GM12878 (cell line): ENCODE measurements at regions not wholly inside any gene's neighbourhood (a gene's known extent, or its start where the extent isn't known, plus 50 kb on each side); places are given as distances from the start of the nearest gene placed in this dataset.

Source experiments
- ATAC-seq: fragments of 200-7000 bp; cut with Tn5 transposase; 3 replicates; pipeline ENCODE4 v1.9.1; 2020; ENCODE audit warnings: mild to moderate bottlenecking, moderate library complexity
- BruUV-seq: library from RNA; stranded (reverse); fragments of 400-500 nt; replicated peaks from 2 replicates; lab custom pipeline; 2021; lab: Mats Ljungman, UMichigan
- CTCF ChIA-PET: fragments of 300-600 bp; sonication (Branson Sonifier 250); formaldehyde crosslinking; extraction: SDS; loops from one replicate; lab custom pipeline; 2021; ENCODE audit warnings: inconsistent platforms; lab: Yijun Ruan, JAX
- POLR2A ChIA-PET: fragments of 350-600 bp; formaldehyde crosslinking; extraction: SDS; loops from one replicate; lab custom pipeline; 2021; ENCODE audit warnings: inconsistent platforms; lab: Charles Lee
- RAD21 ChIA-PET: fragments of 300-600 bp; sonication (Branson Sonifier 250); formaldehyde crosslinking; loops from one replicate; lab custom pipeline; 2023; ENCODE audit warnings: antibody characterized with exemption; ENCODE audit not compliant: unreplicated experiment; lab: Charles Lee
- SMC1A ChIA-PET: fragments of 300-600 bp; sonication (Branson Sonifier 250); formaldehyde crosslinking; loops from one replicate; lab custom pipeline; 2023; ENCODE audit not compliant: unreplicated experiment, uncharacterized antibody; lab: Charles Lee
- DNase-seq: peaks from one replicate; pipeline ENCODE4 v3.0.0-alpha.2; 2011; ENCODE audit warnings: low read depth, low spot score
- FAIRE-seq: peaks from 3 replicates; lab custom pipeline; 2011; peaks lifted over from hg19 to GRCh38; lab: Jason Lieb, UNC
- H2AFZ ChIP-seq: 2 replicates; pipeline ENCODE4 v1.6.0; 2011; ENCODE audit warnings: low read depth, low read length, control low read depth; ENCODE audit not compliant: control insufficient read depth
- H3K27ac ChIP-seq: 2 replicates; pipeline ENCODE4 v1.5.1; 2011; ENCODE audit warnings: control low read depth; ENCODE audit not compliant: control insufficient read depth, insufficient read depth
- H3K27me3 ChIP-seq, 2 experiments: replicated peaks in 1 of 2; 2 replicates each; pipeline versions ENCODE4 v1.6.0 to v1.6.1; 2011; ENCODE audit warnings: low read length in 1 of 2; ENCODE audit not compliant: control insufficient read depth in 2 of 2, insufficient read depth in 2 of 2
- H3K36me3 ChIP-seq, 2 experiments: 2 replicates each; pipeline ENCODE4 v1.5.1; 2011; ENCODE audit warnings: low read length in 1 of 2; ENCODE audit not compliant: control insufficient read depth in 2 of 2, insufficient read depth in 2 of 2
- H3K4me1 ChIP-seq: 2 replicates; pipeline ENCODE4 v1.6.1; 2011; ENCODE audit warnings: mild to moderate bottlenecking, low read length, moderate library complexity, mixed read lengths; ENCODE audit not compliant: control insufficient read depth, insufficient read depth
- H3K4me2 ChIP-seq: 2 replicates; pipeline ENCODE4 v1.6.0; 2011; ENCODE audit warnings: control low read depth; ENCODE audit not compliant: control insufficient read depth, insufficient read depth
- H3K4me3 ChIP-seq: fragments of 200-600 bp; sonication (generic); 2 replicates; pipeline ENCODE4 v1.5.1; 2016
- H3K79me2 ChIP-seq: 2 replicates; pipeline ENCODE4 v1.6.0; 2011; ENCODE audit warnings: low read length; ENCODE audit not compliant: control insufficient read depth, insufficient read depth
- H3K9ac ChIP-seq: 2 replicates; pipeline ENCODE4 v1.8.0; 2011; ENCODE audit warnings: low read length, control low read depth, mixed read lengths; ENCODE audit not compliant: control insufficient read depth, insufficient read depth
- H3K9me3 ChIP-seq: replicated peaks from 3 replicates; pipeline ENCODE4 v1.5.1; 2011; ENCODE audit warnings: mild to moderate bottlenecking, low read length; ENCODE audit not compliant: control insufficient read depth, insufficient read depth
- H4K20me1 ChIP-seq: 2 replicates; pipeline ENCODE4 v1.6.0; 2011; ENCODE audit not compliant: control insufficient read depth, insufficient read depth
- ASH2L ChIP-seq: fragments of 300-600, 200-600 bp; sonication (generic); IDR thresholded peaks from 2 replicates; pipeline ENCODE4 v1.6.1; 2017; ENCODE audit warnings: low read depth, mild to moderate bottlenecking, borderline replicate concordance
- ATF7 ChIP-seq: fragments of 450-650 bp; IDR thresholded peaks from 2 replicates; pipeline ENCODE4 v1.6.1; 2016; ENCODE audit warnings: low read depth, mild to moderate bottlenecking
- BMI1 ChIP-seq: fragments of 450-650 bp; IDR thresholded peaks from 2 replicates; pipeline ENCODE4 v1.6.1; 2016; ENCODE audit warnings: mild to moderate bottlenecking, moderate library complexity, borderline replicate concordance
- EGR1 ChIP-seq, 2 experiments: IDR thresholded peaks; 1 replicate in 1 of 2; 2 replicates in 1 of 2; pipeline ENCODE4 v1.6.1; 2011 to 2012; ENCODE audit warnings: low read depth in 2 of 2, low read length in 2 of 2, borderline replicate concordance in 1 of 2, mild to moderate bottlenecking in 1 of 2, moderate library complexity in 1 of 2
- KDM1A ChIP-seq: fragments of 200-600 bp; sonication (generic); IDR thresholded peaks from 2 replicates; pipeline ENCODE4 v1.6.1; 2016; ENCODE audit warnings: borderline replicate concordance
- KLF5 ChIP-seq: fragments of 450-650 bp; IDR thresholded peaks from 2 replicates; pipeline ENCODE4 v1.6.1; 2014; ENCODE audit warnings: mild to moderate bottlenecking; ENCODE audit not compliant: partially characterized antibody
- MTA2 ChIP-seq: fragments of 450-650 bp; IDR thresholded peaks from 2 replicates; pipeline ENCODE4 v1.6.1; 2016; ENCODE audit warnings: low read depth, mild to moderate bottlenecking, moderate library complexity
- PML ChIP-seq: IDR thresholded peaks from 2 replicates; pipeline ENCODE4 v1.6.1; 2012; ENCODE audit warnings: low read length, inconsistent platforms
- POLR2A ChIP-seq: IDR thresholded peaks from 2 replicates; pipeline ENCODE4 v1.6.1; 2011; ENCODE audit warnings: low read depth, mild to moderate bottlenecking, low read length
- RAD51 ChIP-seq: fragments of 450-650 bp; IDR thresholded peaks from 2 replicates; pipeline ENCODE4 v1.6.1; 2016; ENCODE audit warnings: moderate library complexity, mild to moderate bottlenecking, inconsistent platforms
- RB1 ChIP-seq: fragments of 450-650 bp; formaldehyde crosslinking; IDR thresholded peaks from 2 replicates; pipeline ENCODE4 v1.6.1; 2017; ENCODE audit warnings: mild to moderate bottlenecking, borderline replicate concordance
- SMARCA5 ChIP-seq: fragments of 450-650 bp; IDR thresholded peaks from 2 replicates; pipeline ENCODE4 v1.6.1; 2017; ENCODE audit warnings: mild to moderate bottlenecking
- STAT1 ChIP-seq: fragments of 450-650 bp; conservative IDR thresholded peaks from 2 replicates; pipeline ENCODE4 v1.6.1; 2014; ENCODE audit warnings: antibody characterized with exemption, mild to moderate bottlenecking
- TCF3 ChIP-seq: IDR thresholded peaks from 2 replicates; pipeline ENCODE4 v1.6.1; 2012; ENCODE audit warnings: low read depth, mild to moderate bottlenecking, low read length, borderline replicate concordance; ENCODE audit not compliant: insufficient read depth
- TCF7 ChIP-seq: IDR thresholded peaks from 2 replicates; pipeline ENCODE4 v1.6.1; 2014; ENCODE audit warnings: antibody characterized with exemption, borderline replicate concordance
- YY1 ChIP-seq: IDR thresholded peaks from 2 replicates; pipeline ENCODE4 v1.6.1; 2011; ENCODE audit warnings: low read depth, mild to moderate bottlenecking, low read length
- in situ Hi-C: fragments of 300-500 bp; cut with MboI; formaldehyde crosslinking; loops from 9 replicates; pipeline ENCODE4 v1.14.3; 2018; ENCODE audit warnings: mixed read lengths
- intact Hi-C: fragments of 100-400 bp; cut with micrococcal nuclease; formaldehyde crosslinking; loops from one replicate; pipeline ENCODE4 v1.14.2; 2022; ENCODE audit not compliant: unreplicated experiment
- TF ChIP-seq, protein P1 (sequence below): fragments of 450-650 bp; IDR thresholded peaks from 2 replicates; pipeline ENCODE4 v1.6.1; 2017; ENCODE audit warnings: borderline replicate concordance
- TF ChIP-seq, protein P2 (sequence below): fragments of 450-650 bp; formaldehyde crosslinking; IDR thresholded peaks from 2 replicates; pipeline ENCODE4 v1.4.0; 2022; ENCODE audit warnings: mild to moderate bottlenecking, moderate library complexity
- TF ChIP-seq, protein P3 (sequence below): IDR thresholded peaks from 2 replicates; pipeline ENCODE4 v1.6.1; 2012; ENCODE audit warnings: low read depth, low read length, improper control_type of control experiment
- TF ChIP-seq, protein P4 (sequence below): fragments of 450-650 bp; IDR thresholded peaks from 2 replicates; pipeline ENCODE4 v1.6.1; 2014; ENCODE audit warnings: mild to moderate bottlenecking

DNA sequence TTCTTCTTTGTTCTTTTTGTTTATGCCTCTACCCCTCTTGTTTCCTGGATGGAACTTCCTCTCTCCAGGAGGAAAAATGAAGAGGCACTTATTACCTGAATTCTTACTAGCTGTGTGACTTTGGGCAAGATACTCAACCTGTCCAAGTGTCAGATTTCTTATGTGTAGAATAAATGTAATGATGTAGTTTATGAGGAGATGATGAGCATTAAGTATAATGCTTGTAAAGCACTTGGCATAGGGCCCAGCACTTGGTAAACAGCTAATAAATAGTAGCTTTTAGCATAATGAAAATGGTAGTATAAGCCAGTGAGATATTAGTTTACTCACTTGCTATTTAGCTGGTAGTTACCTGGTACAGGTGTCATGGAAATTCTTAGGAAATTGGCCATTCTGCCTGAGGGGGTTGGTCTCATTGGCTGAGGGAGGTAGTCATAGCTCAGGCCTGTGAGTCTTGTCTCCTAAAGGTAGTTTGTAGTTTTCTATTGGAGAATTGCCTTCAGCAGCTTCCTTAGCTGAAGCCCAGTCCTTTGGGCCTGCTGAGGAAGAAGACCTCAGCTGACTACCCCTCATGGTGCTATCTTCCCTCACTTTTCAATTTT is 133.4 kb upstream of the NABP1 start:
- TF ChIP-seq KDM1A (no peak), ATF7 (no peak), MTA2 (no peak), POLR2A (no peak), YY1 (no peak), PML (no peak), KLF5 (no peak), TCF3 (no peak), TCF7 (no peak), STAT1 (no peak), RAD51 (no peak), BMI1 (no peak), RB1 (no peak), SMARCA5 (no peak), ASH2L (no peak), EGR1 (IDR thresholded peaks at IDR 0.05; ENCODE audit: borderline replicate concordance in 1 of 2, low read depth in 2 of 2, low read length in 2 of 2) (no peak)
- TF ChIP-seq, protein P1, sequence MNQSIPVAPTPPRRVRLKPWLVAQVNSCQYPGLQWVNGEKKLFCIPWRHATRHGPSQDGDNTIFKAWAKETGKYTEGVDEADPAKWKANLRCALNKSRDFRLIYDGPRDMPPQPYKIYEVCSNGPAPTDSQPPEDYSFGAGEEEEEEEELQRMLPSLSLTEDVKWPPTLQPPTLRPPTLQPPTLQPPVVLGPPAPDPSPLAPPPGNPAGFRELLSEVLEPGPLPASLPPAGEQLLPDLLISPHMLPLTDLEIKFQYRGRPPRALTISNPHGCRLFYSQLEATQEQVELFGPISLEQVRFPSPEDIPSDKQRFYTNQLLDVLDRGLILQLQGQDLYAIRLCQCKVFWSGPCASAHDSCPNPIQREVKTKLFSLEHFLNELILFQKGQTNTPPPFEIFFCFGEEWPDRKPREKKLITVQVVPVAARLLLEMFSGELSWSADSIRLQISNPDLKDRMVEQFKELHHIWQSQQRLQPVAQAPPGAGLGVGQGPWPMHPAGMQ: no peak
- TF ChIP-seq, protein P2, sequence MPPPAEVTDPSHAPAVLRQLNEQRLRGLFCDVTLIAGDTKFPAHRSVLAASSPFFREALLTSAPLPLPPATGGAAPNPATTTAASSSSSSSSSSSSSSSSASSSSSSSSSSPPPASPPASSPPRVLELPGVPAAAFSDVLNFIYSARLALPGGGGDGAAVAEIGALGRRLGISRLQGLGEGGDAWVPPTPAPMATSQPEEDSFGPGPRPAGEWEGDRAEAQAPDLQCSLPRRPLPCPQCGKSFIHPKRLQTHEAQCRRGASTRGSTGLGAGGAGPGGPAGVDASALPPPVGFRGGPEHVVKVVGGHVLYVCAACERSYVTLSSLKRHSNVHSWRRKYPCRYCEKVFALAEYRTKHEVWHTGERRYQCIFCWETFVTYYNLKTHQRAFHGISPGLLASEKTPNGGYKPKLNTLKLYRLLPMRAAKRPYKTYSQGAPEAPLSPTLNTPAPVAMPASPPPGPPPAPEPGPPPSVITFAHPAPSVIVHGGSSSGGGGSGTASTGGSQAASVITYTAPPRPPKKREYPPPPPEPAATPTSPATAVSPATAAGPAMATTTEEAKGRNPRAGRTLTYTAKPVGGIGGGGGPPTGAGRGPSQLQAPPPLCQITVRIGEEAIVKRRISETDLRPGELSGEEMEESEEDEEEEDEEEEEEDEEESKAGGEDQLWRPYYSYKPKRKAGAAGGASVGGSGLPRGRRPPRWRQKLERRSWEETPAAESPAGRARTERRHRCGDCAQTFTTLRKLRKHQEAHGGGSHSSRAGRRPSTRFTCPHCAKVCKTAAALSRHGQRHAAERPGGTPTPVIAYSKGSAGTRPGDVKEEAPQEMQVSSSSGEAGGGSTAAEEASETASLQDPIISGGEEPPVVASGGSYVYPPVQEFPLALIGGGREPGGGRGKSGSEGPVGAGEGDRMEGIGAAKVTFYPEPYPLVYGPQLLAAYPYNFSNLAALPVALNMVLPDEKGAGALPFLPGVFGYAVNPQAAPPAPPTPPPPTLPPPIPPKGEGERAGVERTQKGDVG: no peak
- TF ChIP-seq, protein P3, sequence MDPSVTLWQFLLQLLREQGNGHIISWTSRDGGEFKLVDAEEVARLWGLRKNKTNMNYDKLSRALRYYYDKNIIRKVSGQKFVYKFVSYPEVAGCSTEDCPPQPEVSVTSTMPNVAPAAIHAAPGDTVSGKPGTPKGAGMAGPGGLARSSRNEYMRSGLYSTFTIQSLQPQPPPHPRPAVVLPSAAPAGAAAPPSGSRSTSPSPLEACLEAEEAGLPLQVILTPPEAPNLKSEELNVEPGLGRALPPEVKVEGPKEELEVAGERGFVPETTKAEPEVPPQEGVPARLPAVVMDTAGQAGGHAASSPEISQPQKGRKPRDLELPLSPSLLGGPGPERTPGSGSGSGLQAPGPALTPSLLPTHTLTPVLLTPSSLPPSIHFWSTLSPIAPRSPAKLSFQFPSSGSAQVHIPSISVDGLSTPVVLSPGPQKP: no peak
- TF ChIP-seq, protein P4, sequence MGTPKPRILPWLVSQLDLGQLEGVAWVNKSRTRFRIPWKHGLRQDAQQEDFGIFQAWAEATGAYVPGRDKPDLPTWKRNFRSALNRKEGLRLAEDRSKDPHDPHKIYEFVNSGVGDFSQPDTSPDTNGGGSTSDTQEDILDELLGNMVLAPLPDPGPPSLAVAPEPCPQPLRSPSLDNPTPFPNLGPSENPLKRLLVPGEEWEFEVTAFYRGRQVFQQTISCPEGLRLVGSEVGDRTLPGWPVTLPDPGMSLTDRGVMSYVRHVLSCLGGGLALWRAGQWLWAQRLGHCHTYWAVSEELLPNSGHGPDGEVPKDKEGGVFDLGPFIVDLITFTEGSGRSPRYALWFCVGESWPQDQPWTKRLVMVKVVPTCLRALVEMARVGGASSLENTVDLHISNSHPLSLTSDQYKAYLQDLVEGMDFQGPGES: no peak
- ChIA-PET POLR2A (no interaction called here), CTCF (interaction anchor here (0.7 to 1.9 kb wide), 3 partner anchors 8 to 23 kb away, joined by 3 to 7 read pairs (median 5); no protein-coding TSS in a partner anchor), RAD21 (interaction anchor here (0.9 to 1.0 kb wide), 2 partner anchors 11 to 17 kb away, joined by 3 read pairs; no protein-coding TSS in a partner anchor), SMC1A (interaction anchor here (1.2 to 3.1 kb wide), 3 partner anchors 9 to 493 kb away, joined by 3 to 10 read pairs (median 4); no protein-coding TSS in a partner anchor)
- no peak for DNase-seq
- Histone ChIP-seq H3K9ac (no peak overlapping the region), H2AFZ (no peak overlapping the region), H3K27ac (no peak overlapping the region), H3K9me3 (no peaks in the 10 kb centered on the region), H3K36me3 (no peaks in the 10 kb centered on the region), H3K79me2 (no peaks in the 10 kb centered on the region), H3K27me3 (no peaks in the 10 kb centered on the region), H3K4me2 (no peak overlapping the region), H3K4me3 (no peak overlapping the region), H4K20me1 (no peaks in the 10 kb centered on the region), H3K4me1 (no peaks in the 10 kb centered on the region)
- intact Hi-C loops: no loop called here
- in situ Hi-C loops: no loop called here
- no TSS peak for BruUV-seq
- ATAC-seq: no peak
- FAIRE-seq: no peak
